AG09319 (cell line): ENCODE measurements at regions not wholly inside any gene's neighbourhood (a gene's known extent, or its start where the extent isn't known, plus 50 kb on each side); places are given as distances from the start of the nearest gene placed in this dataset.

ENCODE experiments used
- DNase-seq: peaks from one replicate; pipeline ENCODE4 v3.0.0-alpha.2; 2010; ENCODE audit warnings: low read depth; ENCODE audit errors: extremely low read depth
- TF ChIP-seq, protein P1 (sequence below): IDR thresholded peaks from 2 replicates; pipeline ENCODE4 v1.5.1; 2011; ENCODE audit warnings: low read depth, mild to moderate bottlenecking, inconsistent platforms, low read length, moderate library complexity

DNA sequence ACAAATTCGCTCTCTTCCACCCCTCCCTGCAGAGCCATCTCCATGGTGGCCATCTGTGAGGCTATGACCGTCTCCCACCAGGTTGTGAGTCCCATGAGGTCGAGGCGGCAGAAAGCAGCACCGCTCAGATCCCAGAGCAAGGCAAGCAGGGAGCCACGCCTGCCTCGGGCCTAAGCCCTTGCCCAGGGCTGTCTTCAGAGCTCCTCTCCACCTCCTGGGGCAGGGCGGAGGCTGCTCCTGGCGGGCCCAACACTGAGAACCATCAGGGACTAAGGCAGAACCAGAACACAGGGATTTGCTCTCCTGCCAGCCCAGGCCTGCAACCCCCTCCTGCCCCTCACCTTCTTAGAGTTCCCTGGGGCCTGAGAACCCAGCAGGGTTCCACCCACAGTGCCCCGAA lies 80.9 kb upstream of the WNT11 start:
- no peak for DNase-seq
- TF ChIP-seq, protein P1, sequence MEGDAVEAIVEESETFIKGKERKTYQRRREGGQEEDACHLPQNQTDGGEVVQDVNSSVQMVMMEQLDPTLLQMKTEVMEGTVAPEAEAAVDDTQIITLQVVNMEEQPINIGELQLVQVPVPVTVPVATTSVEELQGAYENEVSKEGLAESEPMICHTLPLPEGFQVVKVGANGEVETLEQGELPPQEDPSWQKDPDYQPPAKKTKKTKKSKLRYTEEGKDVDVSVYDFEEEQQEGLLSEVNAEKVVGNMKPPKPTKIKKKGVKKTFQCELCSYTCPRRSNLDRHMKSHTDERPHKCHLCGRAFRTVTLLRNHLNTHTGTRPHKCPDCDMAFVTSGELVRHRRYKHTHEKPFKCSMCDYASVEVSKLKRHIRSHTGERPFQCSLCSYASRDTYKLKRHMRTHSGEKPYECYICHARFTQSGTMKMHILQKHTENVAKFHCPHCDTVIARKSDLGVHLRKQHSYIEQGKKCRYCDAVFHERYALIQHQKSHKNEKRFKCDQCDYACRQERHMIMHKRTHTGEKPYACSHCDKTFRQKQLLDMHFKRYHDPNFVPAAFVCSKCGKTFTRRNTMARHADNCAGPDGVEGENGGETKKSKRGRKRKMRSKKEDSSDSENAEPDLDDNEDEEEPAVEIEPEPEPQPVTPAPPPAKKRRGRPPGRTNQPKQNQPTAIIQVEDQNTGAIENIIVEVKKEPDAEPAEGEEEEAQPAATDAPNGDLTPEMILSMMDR: no peak

DNA sequence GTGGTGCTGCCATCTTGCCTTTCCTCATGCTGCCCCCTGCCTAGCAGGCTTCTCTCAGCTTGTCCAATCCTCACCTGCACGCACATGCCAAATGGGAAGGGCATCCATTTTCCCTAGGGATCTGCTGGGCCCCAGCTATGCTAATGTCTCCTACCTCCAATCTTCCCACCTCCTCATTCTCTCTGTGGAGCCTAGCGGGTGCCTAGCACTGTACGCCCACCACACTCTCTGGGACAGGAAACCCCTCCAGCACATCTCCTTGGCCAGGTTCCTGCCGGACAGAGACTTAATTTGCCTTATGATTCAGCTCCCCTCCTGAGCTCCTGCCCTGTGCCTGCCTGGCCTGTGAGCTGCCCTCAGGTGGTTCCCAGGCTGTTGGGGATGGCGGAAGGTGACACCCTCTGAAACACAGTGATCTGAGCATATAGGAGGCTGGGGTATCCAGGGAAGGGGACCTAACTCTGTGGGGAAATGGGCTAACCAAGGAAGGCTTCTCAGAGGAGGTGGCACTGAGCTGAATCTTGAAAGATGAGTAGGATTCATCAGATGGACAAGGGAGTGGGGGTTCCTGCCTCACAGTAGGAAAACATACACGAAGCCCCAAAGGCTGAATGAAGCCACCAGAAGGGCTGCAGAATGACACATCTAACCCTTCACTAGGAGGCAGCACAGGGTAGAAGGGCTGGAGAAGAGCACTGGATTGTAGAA lies 79.2 kb upstream of the WNT11 start:
- TF ChIP-seq, protein P1: no peak
- DNase-seq: no peak

DNA sequence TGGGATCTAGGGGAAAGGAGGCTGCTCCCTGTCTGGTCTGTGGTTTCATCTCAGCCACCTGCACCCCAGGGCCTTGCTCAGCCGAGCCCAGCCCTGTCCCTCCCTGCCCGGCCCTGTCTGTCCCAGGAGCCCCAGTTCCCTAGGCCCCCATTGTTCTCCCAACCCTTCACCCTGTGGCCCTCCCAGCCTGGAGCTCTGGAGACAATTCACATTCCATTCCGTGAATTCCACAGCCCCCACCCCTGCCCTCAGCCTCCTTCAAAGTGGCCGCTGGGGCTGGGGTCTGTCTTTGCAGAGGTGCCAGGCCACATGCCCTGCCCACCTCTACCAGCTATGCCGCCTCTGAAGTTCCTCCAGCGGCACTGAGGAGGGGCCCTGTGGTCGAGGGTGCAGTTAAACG lies 77.9 kb upstream of the WNT11 start:
- no peak for DNase-seq
- TF ChIP-seq, protein P1: no peak

DNA sequence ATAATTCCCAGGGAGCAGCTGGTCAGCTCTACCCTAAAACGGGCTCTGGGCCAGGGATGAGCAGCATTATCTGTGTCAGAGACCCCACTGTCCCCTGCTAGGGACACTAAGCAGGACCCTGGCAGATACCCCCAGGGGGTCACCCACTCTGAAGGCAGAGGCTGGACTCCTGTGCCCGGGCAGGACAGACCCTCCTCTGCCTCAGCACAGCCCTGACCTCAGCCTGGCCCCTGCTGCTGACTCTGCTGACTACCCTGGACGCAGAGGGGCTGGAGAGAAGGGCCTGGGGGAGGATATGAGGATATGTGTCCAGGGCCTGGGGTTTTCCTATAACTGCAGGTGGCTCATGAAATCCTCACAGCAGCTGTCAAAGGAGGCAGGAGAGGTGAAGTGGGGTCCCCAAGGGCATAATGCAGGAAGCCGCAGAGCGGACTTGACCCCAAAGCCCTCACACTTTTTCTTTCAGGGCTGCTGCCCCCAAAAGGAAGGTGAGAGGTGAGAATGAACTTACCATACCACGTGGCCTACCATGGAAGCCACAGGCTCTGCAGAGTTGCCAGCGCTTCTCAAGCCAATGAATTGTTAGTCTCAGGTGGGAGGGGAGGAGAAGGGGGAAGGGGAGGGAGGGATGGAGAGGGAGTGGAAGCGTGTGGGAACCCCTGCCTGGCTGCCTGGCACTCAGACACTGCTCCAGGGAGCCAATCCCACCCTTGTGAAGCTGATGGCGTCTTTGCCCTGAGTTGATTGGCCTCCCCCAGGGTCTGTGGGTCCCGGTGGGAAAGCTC lies 76.7 kb upstream of the WNT11 start:
- TF ChIP-seq, protein P1: no peak
- no peak for DNase-seq

DNA sequence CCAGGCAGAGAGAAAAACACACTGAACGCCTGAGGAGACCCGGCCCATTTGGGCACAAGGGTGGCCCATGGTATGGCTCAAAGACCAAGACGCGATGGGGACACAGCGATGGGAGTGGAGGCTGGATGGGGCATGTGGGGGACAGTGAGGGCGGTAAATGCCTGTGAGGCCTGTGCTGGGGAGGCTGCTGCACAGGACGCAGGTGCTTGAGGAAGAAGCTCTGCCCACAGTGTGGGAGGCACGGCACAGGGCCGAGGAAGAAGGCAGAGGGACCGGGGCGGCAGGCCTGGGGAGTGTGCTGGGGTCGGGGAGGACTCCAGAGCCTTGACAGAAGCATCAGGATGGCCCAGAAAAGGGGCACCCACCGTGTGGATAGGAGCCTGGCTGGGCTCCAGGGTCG lies 75.9 kb upstream of the WNT11 start:
- TF ChIP-seq, protein P1: no peak
- DNase-seq: no peak

DNA sequence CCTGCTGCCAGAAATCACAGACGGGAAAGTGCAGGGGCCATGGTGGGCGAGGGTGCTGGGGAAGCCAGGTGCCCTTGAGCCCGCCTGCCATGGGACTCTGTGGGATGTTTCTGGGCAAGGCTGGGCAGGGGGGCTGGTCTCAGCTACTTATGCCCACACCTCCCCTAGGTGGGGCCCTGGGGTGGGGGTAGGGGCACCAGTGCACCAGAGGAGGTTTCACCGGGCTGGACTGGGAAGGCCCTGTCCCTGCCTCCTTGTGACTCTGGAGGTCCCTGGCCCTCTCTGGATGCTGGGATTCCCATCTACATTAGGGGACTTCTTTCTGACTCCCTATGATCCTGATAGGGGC lies 75.2 kb upstream of the WNT11 start:
- DNase-seq: no peak
- TF ChIP-seq, protein P1: no peak

DNA sequence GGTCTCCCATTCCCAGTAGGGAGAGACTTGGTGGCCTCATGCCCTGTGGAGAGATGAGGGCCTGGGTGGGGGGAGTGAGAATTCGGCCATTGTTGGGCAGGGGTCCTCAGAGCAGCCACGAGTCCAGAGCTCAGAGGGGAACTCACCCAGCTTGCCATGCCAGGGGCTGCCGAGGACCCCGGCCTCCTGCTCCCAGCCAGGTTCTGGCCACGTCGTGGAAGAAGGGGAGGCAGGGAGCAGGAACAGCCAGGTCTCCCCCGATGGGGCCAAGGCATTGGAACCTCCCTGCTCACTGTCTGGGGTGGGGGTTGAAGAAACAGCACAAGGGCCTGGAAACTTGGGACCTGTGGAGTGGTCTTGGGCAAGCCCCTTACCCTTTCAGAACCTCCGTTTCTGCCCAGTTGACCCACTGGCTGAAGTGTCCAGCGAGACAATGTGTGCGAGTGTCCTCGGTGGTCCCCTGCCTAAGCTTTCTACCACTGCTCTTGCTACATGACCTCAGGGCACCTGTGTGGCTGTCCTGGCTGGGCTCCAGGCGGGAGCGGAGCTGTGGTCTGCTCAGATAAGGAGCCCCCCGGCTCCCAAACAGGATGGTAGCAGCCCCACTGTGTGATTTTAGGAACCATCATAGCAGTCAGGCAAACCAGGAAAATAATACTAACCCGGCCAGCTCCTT lies 74.7 kb upstream of the WNT11 start:
- no peak for DNase-seq
- TF ChIP-seq, protein P1: no peak
